C4-2B (cell line): ENCODE measurements at regions not wholly inside any gene's neighbourhood (a gene's known extent, or its start where the extent isn't known, plus 50 kb on each side); places are given as distances from the start of the nearest gene placed in this dataset.

Experiments
- H3K27ac ChIP-seq: fragments of 450-650 bp; 2 replicates; pipeline ENCODE4 v1.5.1; 2017
- CTCF ChIP-seq: fragments of 450-650 bp; conservative IDR thresholded peaks from 2 replicates; pipeline ENCODE4 v1.5.1; 2017; ENCODE audit warnings: mild to moderate bottlenecking
- ZFX ChIP-seq: fragments of 450-650 bp; IDR thresholded peaks from 2 replicates; pipeline ENCODE4 v1.6.1; 2017

GRCh38 chrX:39502486-39502885, 595.3 kb downstream of the BCOR start:
- H3K27ac ChIP-seq = no peak overlapping the region
- no peak for TF ChIP-seq ZFX
- TF ChIP-seq CTCF = no peak

GRCh38 chrX:39504227-39504626, 593.5 kb downstream of the BCOR start:
- no peak overlapping the region for H3K27ac ChIP-seq
- TF ChIP-seq ZFX = no peak
- no peak for TF ChIP-seq CTCF

- H3K27ac ChIP-seq = no peak overlapping the region
- no peak for TF ChIP-seq ZFX
- no peak for TF ChIP-seq CTCF
These were observed 592.9 kb downstream of the BCOR start for GRCh38 chrX:39504850-39505259.

GRCh38 chrX:39506131-39506530, 591.6 kb downstream of the BCOR start:
- no peak overlapping the region for H3K27ac ChIP-seq
- TF ChIP-seq CTCF (no peak), ZFX (no peak)

GRCh38 chrX:39507034-39507433, 590.7 kb downstream of the BCOR start:
- TF ChIP-seq ZFX (no peak), CTCF (no peak)

GRCh38 chrX:39507617-39508299, 590.0 kb downstream of the BCOR start:
- TF ChIP-seq CTCF (no peak), ZFX (no peak)
- H3K27ac ChIP-seq = no peak overlapping the region

More at GRCh38 chrX:39507034-39507433, 590.7 kb downstream of the BCOR start:
- no peak overlapping the region for H3K27ac ChIP-seq

GRCh38 chrX:39508300-39508692, 589.5 kb downstream of the BCOR start:
- no peak overlapping the region for H3K27ac ChIP-seq
- TF ChIP-seq ZFX (no peak), CTCF (no peak)
